Hepatocyte (in vitro differentiated cells): ENCODE measurements at regions not wholly inside any gene's neighbourhood (a gene's known extent, or its start where the extent isn't known, plus 50 kb on each side); places are given as distances from the start of the nearest gene placed in this dataset.

Source experiments
- CTCF ChIP-seq: fragments of 200-600 bp; sonication (generic); IDR thresholded peaks from 2 replicates; pipeline ENCODE4 v1.5.1; 2016; ENCODE audit warnings: antibody characterized with exemption, mild to moderate bottlenecking; ENCODE audit not compliant: poor library complexity
- EZH2 ChIP-seq: fragments of 200-600 bp; sonication (generic); IDR thresholded peaks from 2 replicates; pipeline ENCODE4 v1.6.1; 2016; ENCODE audit warnings: antibody characterized with exemption, mild to moderate bottlenecking, borderline replicate concordance
- EZH2phosphoT487 ChIP-seq: fragments of 200-600 bp; sonication (generic); IDR thresholded peaks from one replicate; pipeline ENCODE4 v1.6.1; 2018; ENCODE audit warnings: antibody characterized with exemption, mild to moderate bottlenecking, low read depth, moderate library complexity; ENCODE audit not compliant: unreplicated experiment, severe bottlenecking

GRCh38 chr5:128750155-128750554, 212.1 kb upstream of the FBN2 start:
- no peak for TF ChIP-seq CTCF
- no peak for TF ChIP-seq EZH2
- TF ChIP-seq EZH2phosphoT487 = no peak
